Activated CD8-positive, alpha-beta T cell treated with anti-CD3 and anti-CD28 coated beads, Interleukin-2, amount 10 ng/mL, durations not matched to agents 7 days and 5 days (primary cell): ENCODE measurements at regions not wholly inside any gene's neighbourhood (a gene's known extent, or its start where the extent isn't known, plus 50 kb on each side); places are given as distances from the start of the nearest gene placed in this dataset.
"Not testable (repeated sequence)": the region's sequence is repeated elsewhere in the genome, so short reads cannot be mapped to it uniquely, and the experiment has no call there.

Experiments used
- ATAC-seq: fragments of 150-1000 bp; cut with Tn5 transposase; one replicate; pipeline ENCODE4 v1.10.0; 2021; ENCODE audit warnings: moderate library complexity
- CTCF ChIA-PET: fragments of 350-600 bp; sonication (Branson Sonifier 250); formaldehyde crosslinking; loops from one replicate; lab custom pipeline; 2021; ENCODE audit warnings: antibody characterized with exemption; lab: Charles Lee
- POLR2A ChIA-PET: fragments of 350-600 bp; sonication (Branson Sonifier 250); formaldehyde crosslinking; loops from one replicate; lab custom pipeline; 2021; ENCODE audit warnings: antibody characterized with exemption; lab: Charles Lee
- DNase-seq: peaks from one replicate; pipeline ENCODE4 v3.0.0-alpha.2; 2020
- H3K27ac Mint-ChIP-seq: one replicate; pipeline ENCODE4 v1.8.0; 2021; ENCODE audit warnings: mild to moderate bottlenecking, mixed read lengths
- H3K27me3 Mint-ChIP-seq: one replicate; pipeline ENCODE4 v1.8.0; 2021; ENCODE audit warnings: low read depth, mixed read lengths
- H3K36me3 Mint-ChIP-seq: one replicate; pipeline ENCODE4 v1.8.0; 2021; ENCODE audit warnings: low read depth, mixed read lengths
- H3K4me1 Mint-ChIP-seq: one replicate; pipeline ENCODE4 v1.8.0; 2021; ENCODE audit warnings: low read depth, mixed read lengths
- H3K4me3 Mint-ChIP-seq: one replicate; pipeline ENCODE4 v1.8.0; 2021; ENCODE audit warnings: mild to moderate bottlenecking, mixed read lengths
- H3K9me3 Mint-ChIP-seq: one replicate; pipeline ENCODE4 v1.8.0; 2022; ENCODE audit warnings: mixed read lengths; ENCODE audit not compliant: insufficient read depth

- ATAC-seq, result no peak
- ChIA-PET POLR2A (no interaction called here), CTCF (interaction anchor here (1.4 to 3.3 kb wide), 6 partner anchors 19 to 508 kb away, joined by 3 to 16 read pairs (median 4); partner anchors contain the start of gene POM121L2)
- Mint-ChIP-seq H3K4me1 (peaks cover 61% of the 10 kb centered on the region), H3K4me3 (peak overlapping the region; percentile 56), H3K27me3 (peaks cover 53% of the 10 kb centered on the region), H3K27ac (no peak overlapping the region), H3K9me3 (no peaks in the 10 kb centered on the region), H3K36me3 (peaks cover 2% of the 10 kb centered on the region)
- DNase-seq, result peak; percentile 71
Measured at GRCh38 chr6:27668442-27669294, 195.8 kb upstream of the ZNF184 start.

GRCh38 chr6:27667657-27668441 is 194.9 kb upstream of the ZNF184 start:
- H3K4me1 Mint-ChIP-seq, result peaks cover 57% of the 10 kb centered on the region
- ChIA-PET CTCF (interaction anchor here (0.9 to 3.3 kb wide), 5 partner anchors 20 to 490 kb away, joined by 3 to 16 read pairs (median 3); partner anchors contain the start of gene POM121L2), POLR2A (no interaction called here)
- peaks cover 2% of the 10 kb centered on the region for H3K36me3 Mint-ChIP-seq
- no peaks in the 10 kb centered on the region for H3K9me3 Mint-ChIP-seq
- H3K27ac Mint-ChIP-seq, result no peak overlapping the region
- H3K4me3 Mint-ChIP-seq, result peak overlapping the region; percentile 56
- peaks cover 53% of the 10 kb centered on the region for H3K27me3 Mint-ChIP-seq
- DNase-seq (no peak), ATAC-seq (no peak)

GRCh38 chr6:27667016-27667656 is 194.2 kb upstream of the ZNF184 start:
- H3K4me1 Mint-ChIP-seq, result peaks cover 50% of the 10 kb centered on the region

GRCh38 chr6:27662769-27663168 is 189.9 kb upstream of the ZNF184 start:
- H3K27me3 Mint-ChIP-seq, result peaks cover 23% of the 10 kb centered on the region
- no peak overlapping the region for H3K27ac Mint-ChIP-seq
- ATAC-seq (no peak), DNase-seq (no peak)
- H3K9me3 Mint-ChIP-seq, result no peaks in the 10 kb centered on the region
- POLR2A ChIA-PET, result no interaction called here
- H3K4me1 Mint-ChIP-seq, result peaks cover 13% of the 10 kb centered on the region
- CTCF ChIA-PET, result no interaction called here
- peaks cover 2% of the 10 kb centered on the region for H3K36me3 Mint-ChIP-seq
- no peak overlapping the region for H3K4me3 Mint-ChIP-seq

More at GRCh38 chr6:27667016-27667656, 194.2 kb upstream of the ZNF184 start:
- Mint-ChIP-seq H3K36me3 (peaks cover 2% of the 10 kb centered on the region), H3K27me3 (peaks cover 49% of the 10 kb centered on the region), H3K4me3 (peak overlapping the region; percentile 56), H3K27ac (no peak overlapping the region), H3K9me3 (no peaks in the 10 kb centered on the region)
- ATAC-seq (no peak), DNase-seq (no peak)
- POLR2A ChIA-PET, result no interaction called here
- CTCF ChIA-PET, result interaction anchor here (0.9 kb wide), 1 partner anchor 85 kb away, joined by 3 read pairs; no protein-coding TSS in a partner anchor

GRCh38 chr6:27662212-27662611 is 189.3 kb upstream of the ZNF184 start:
- H3K9me3 Mint-ChIP-seq, H3K4me1 Mint-ChIP-seq, H3K4me3 Mint-ChIP-seq, H3K36me3 Mint-ChIP-seq, POLR2A ChIA-PET, DNase-seq, H3K27ac Mint-ChIP-seq, ATAC-seq: not testable (repeated sequence)
- peaks cover 18% of the 10 kb centered on the region for H3K27me3 Mint-ChIP-seq
- CTCF ChIA-PET, result interaction anchor here (0.9 kb wide), 1 partner anchor 10 kb away, joined by 3 read pairs; no protein-coding TSS in a partner anchor

GRCh38 chr6:27653143-27653825 is 180.4 kb upstream of the ZNF184 start:
- DNase-seq, CTCF ChIA-PET, H3K27ac Mint-ChIP-seq, H3K9me3 Mint-ChIP-seq, POLR2A ChIA-PET, ATAC-seq, H3K36me3 Mint-ChIP-seq, H3K4me3 Mint-ChIP-seq: not testable (repeated sequence)
- H3K27me3 Mint-ChIP-seq, result peaks cover 18% of the 10 kb centered on the region
- H3K4me1 Mint-ChIP-seq, result peaks cover 17% of the 10 kb centered on the region

- no peak overlapping the region for H3K27ac Mint-ChIP-seq
- peaks cover 22% of the 10 kb centered on the region for H3K4me1 Mint-ChIP-seq
Measured at GRCh38 chr6:27651371-27651732, 178.4 kb upstream of the ZNF184 start.

GRCh38 chr6:27650620-27651370 is 177.9 kb upstream of the ZNF184 start:
- Mint-ChIP-seq H3K9me3 (peaks cover 6% of the 10 kb centered on the region), H3K27ac (no peak overlapping the region), H3K4me1 (peaks cover 22% of the 10 kb centered on the region), H3K36me3 (no peaks in the 10 kb centered on the region), H3K27me3 (peaks cover 14% of the 10 kb centered on the region), H3K4me3 (no peak overlapping the region)
- ATAC-seq, result no peak
- DNase-seq, result peak; percentile 71
- POLR2A ChIA-PET, result no interaction called here
- CTCF ChIA-PET, result no interaction called here

More at GRCh38 chr6:27651371-27651732, 178.4 kb upstream of the ZNF184 start:
- ATAC-seq, result no peak
- H3K36me3 Mint-ChIP-seq, result no peaks in the 10 kb centered on the region
- H3K27me3 Mint-ChIP-seq, result peaks cover 17% of the 10 kb centered on the region
- POLR2A ChIA-PET, result no interaction called here
- DNase-seq, result no peak
- peaks cover 6% of the 10 kb centered on the region for H3K9me3 Mint-ChIP-seq
- CTCF ChIA-PET, result interaction anchor here (1.2 kb wide), 1 partner anchor 42 kb away, joined by 3 read pairs; no protein-coding TSS in a partner anchor
- no peak overlapping the region for H3K4me3 Mint-ChIP-seq

GRCh38 chr6:27644528-27644927 is 171.6 kb upstream of the ZNF184 start:
- DNase-seq (no peak), ATAC-seq (no peak)
- ChIA-PET POLR2A (interaction anchor here (0.5 kb wide), 1 partner anchor 292 kb away, joined by 4 read pairs; no protein-coding TSS in a partner anchor), CTCF (no interaction called here)
- Mint-ChIP-seq H3K4me3 (no peak overlapping the region), H3K27me3 (peaks cover 8% of the 10 kb centered on the region), H3K9me3 (peaks cover 9% of the 10 kb centered on the region), H3K36me3 (no peaks in the 10 kb centered on the region), H3K4me1 (peaks cover 11% of the 10 kb centered on the region), H3K27ac (no peak overlapping the region)

- DNase-seq (no peak), ATAC-seq (no peak)
- Mint-ChIP-seq H3K27me3 (peaks cover 8% of the 10 kb centered on the region), H3K9me3 (peaks cover 9% of the 10 kb centered on the region), H3K27ac (no peak overlapping the region), H3K4me3 (no peak overlapping the region), H3K4me1 (peaks cover 1% of the 10 kb centered on the region), H3K36me3 (no peaks in the 10 kb centered on the region)
- CTCF ChIA-PET, result no interaction called here
- POLR2A ChIA-PET, result no interaction called here
Measured at GRCh38 chr6:27642744-27643456, 170.0 kb upstream of the ZNF184 start.
